Mesenchymal stem cell (in vitro differentiated cells and primary cell): ENCODE measurements at regions not wholly inside any gene's neighbourhood (a gene's known extent, or its start where the extent isn't known, plus 50 kb on each side); places are given as distances from the start of the nearest gene placed in this dataset.

Experiments
- DNase-seq: peaks from one replicate; pipeline ENCODE4 v3.0.0-alpha.2; 2013
- H2AFZ ChIP-seq: one replicate; pipeline ENCODE4 v1.6.1; 2013; ENCODE audit warnings: low read depth, mild to moderate bottlenecking, control low read depth, inconsistent platforms, low read length, moderate library complexity
- H2AK5ac ChIP-seq: 2 replicates; pipeline ENCODE4 v1.6.1; 2013; ENCODE audit warnings: low read length, moderate library complexity, mild to moderate bottlenecking, inconsistent platforms; ENCODE audit not compliant: severe bottlenecking
- H2BK120ac ChIP-seq: one replicate; pipeline ENCODE4 v1.6.1; 2013; ENCODE audit warnings: low read depth, mild to moderate bottlenecking, inconsistent platforms, low read length, moderate library complexity
- H2BK12ac ChIP-seq, 2 experiments: one replicate each; pipeline ENCODE4 v1.6.1; 2013; ENCODE audit warnings: inconsistent platforms in 2 of 2, low read length in 2 of 2, mild to moderate bottlenecking in 2 of 2, moderate library complexity in 2 of 2, control low read depth in 1 of 2
- H2BK15ac ChIP-seq: one replicate; pipeline ENCODE4 v1.6.1; 2013; ENCODE audit warnings: mild to moderate bottlenecking, low read depth, inconsistent platforms; ENCODE audit not compliant: poor library complexity, severe bottlenecking
- H2BK5ac ChIP-seq: 2 replicates; pipeline ENCODE4 v1.6.1; 2013; ENCODE audit warnings: low read depth, mild to moderate bottlenecking, low read length, control low read depth, inconsistent platforms; ENCODE audit not compliant: poor library complexity, severe bottlenecking
- H3K14ac ChIP-seq, 2 experiments: one replicate each; pipeline ENCODE4 v1.6.1; 2013; ENCODE audit warnings: inconsistent platforms in 2 of 2, low read length in 2 of 2, control low read depth in 1 of 2, mild to moderate bottlenecking in 1 of 2, moderate library complexity in 1 of 2
- H3K18ac ChIP-seq, 2 experiments: one replicate each; pipeline ENCODE4 v1.6.1; 2013; ENCODE audit warnings: inconsistent platforms in 2 of 2, low read length in 2 of 2, control low read depth in 1 of 2, low read depth in 1 of 2, mild to moderate bottlenecking in 1 of 2
- H3K23ac ChIP-seq, 2 experiments: one replicate each; pipeline ENCODE4 v1.6.1; 2013; ENCODE audit warnings: inconsistent platforms in 2 of 2, low read length in 2 of 2, mild to moderate bottlenecking in 2 of 2, moderate library complexity in 2 of 2, control low read depth in 1 of 2
- H3K27ac ChIP-seq: 2 replicates; pipeline ENCODE4 v1.5.1; 2013; ENCODE audit warnings: mild to moderate bottlenecking, moderate library complexity, low read length, control low read depth, inconsistent platforms; ENCODE audit not compliant: poor library complexity, severe bottlenecking
- H3K27me3 ChIP-seq, 2 experiments: 2 replicates each; pipeline versions ENCODE4 v1.6.1 to v1.7.0; 2013; ENCODE audit warnings: low read length in 2 of 2, mild to moderate bottlenecking in 2 of 2, moderate library complexity in 2 of 2, control low read depth in 1 of 2, inconsistent platforms in 1 of 2; ENCODE audit not compliant: control insufficient read depth in 1 of 2, insufficient read depth in 1 of 2
- H3K36me3 ChIP-seq, 2 experiments: 2 replicates each; pipeline versions ENCODE4 v1.6.1 to v1.7.0; 2013; ENCODE audit warnings: low read length in 2 of 2, control low read depth in 1 of 2, inconsistent platforms in 1 of 2, low read depth in 1 of 2, mild to moderate bottlenecking in 1 of 2; ENCODE audit not compliant: insufficient read depth in 2 of 2, control insufficient read depth in 1 of 2
- H3K4ac ChIP-seq, 2 experiments: one replicate each; pipeline ENCODE4 v1.6.1; 2013; ENCODE audit warnings: inconsistent platforms in 2 of 2, low read length in 2 of 2, mild to moderate bottlenecking in 2 of 2, moderate library complexity in 2 of 2, control low read depth in 1 of 2, low read depth in 1 of 2
- H3K4me1 ChIP-seq: 2 replicates; pipeline ENCODE4 v1.6.1; 2013; ENCODE audit warnings: low read depth, low read length, control low read depth; ENCODE audit not compliant: control insufficient read depth, insufficient read depth
- H3K4me2 ChIP-seq: 2 replicates; pipeline ENCODE4 v1.6.1; 2013; ENCODE audit warnings: low read length, mild to moderate bottlenecking, inconsistent platforms; ENCODE audit not compliant: poor library complexity, severe bottlenecking
- H3K4me3 ChIP-seq, 2 experiments: 2 replicates each; pipeline versions ENCODE4 v1.5.1 to v1.7.0; 2013; ENCODE audit warnings: low read length in 2 of 2, mild to moderate bottlenecking in 2 of 2, control low read depth in 1 of 2, low read depth in 1 of 2; ENCODE audit not compliant: insufficient read depth in 1 of 2
- H3K79me1 ChIP-seq: replicated peaks from 2 replicates; pipeline ENCODE4 v1.6.1; 2013; ENCODE audit warnings: mild to moderate bottlenecking, control low read depth, low read length, inconsistent platforms; ENCODE audit not compliant: poor library complexity, severe bottlenecking
- H3K9ac ChIP-seq: 2 replicates; pipeline ENCODE4 v1.7.0; 2013; ENCODE audit warnings: mild to moderate bottlenecking, low read length, moderate library complexity
- H3K9me3 ChIP-seq: 2 replicates; pipeline ENCODE4 v1.7.0; 2013; ENCODE audit warnings: mild to moderate bottlenecking, low read length; ENCODE audit not compliant: control insufficient read depth
- H4K8ac ChIP-seq: one replicate; pipeline ENCODE4 v1.6.1; 2013; ENCODE audit warnings: inconsistent platforms, mild to moderate bottlenecking, low read length, moderate library complexity
- H4K91ac ChIP-seq: one replicate; pipeline ENCODE4 v1.6.1; 2013; ENCODE audit warnings: mild to moderate bottlenecking, low read length, inconsistent platforms
- WGBS: methylation state at CpG from one replicate; pipeline ENCODE4 v1.1.7; 2013; ENCODE audit warnings: mixed read lengths; 5-methylcytosine and 5-hydroxymethylcytosine counted together

GRCh38 chr19:27681972-27682371 is 1531.0 kb downstream of the UQCRFS1 start:
- Histone ChIP-seq H3K4me3 (no peak overlapping the region), H3K27ac (no peak overlapping the region), H3K79me1 (no peaks in the 10 kb centered on the region), H2BK12ac (no peak overlapping the region), H3K4me1 (no peaks in the 10 kb centered on the region), H2BK120ac (no peak overlapping the region), H3K4me2 (no peak overlapping the region), H4K8ac (no peak overlapping the region), H2BK15ac (no peak overlapping the region), H2AFZ (no peak overlapping the region), H4K91ac (no peak overlapping the region), H3K23ac (no peak overlapping the region), H2BK5ac (no peak overlapping the region), H2AK5ac (no peak overlapping the region), H3K9me3 (peaks cover 46% of the 10 kb centered on the region), H3K4ac (no peak overlapping the region), H3K27me3 (no peaks in the 10 kb centered on the region), H3K9ac (no peak overlapping the region), H3K18ac (no peak overlapping the region), H3K36me3 (no peaks in the 10 kb centered on the region), H3K14ac (no peak overlapping the region)
- WGBS = no CpG with 5 or more reads among the region's 3 CpGs
- no peak for DNase-seq

DNA sequence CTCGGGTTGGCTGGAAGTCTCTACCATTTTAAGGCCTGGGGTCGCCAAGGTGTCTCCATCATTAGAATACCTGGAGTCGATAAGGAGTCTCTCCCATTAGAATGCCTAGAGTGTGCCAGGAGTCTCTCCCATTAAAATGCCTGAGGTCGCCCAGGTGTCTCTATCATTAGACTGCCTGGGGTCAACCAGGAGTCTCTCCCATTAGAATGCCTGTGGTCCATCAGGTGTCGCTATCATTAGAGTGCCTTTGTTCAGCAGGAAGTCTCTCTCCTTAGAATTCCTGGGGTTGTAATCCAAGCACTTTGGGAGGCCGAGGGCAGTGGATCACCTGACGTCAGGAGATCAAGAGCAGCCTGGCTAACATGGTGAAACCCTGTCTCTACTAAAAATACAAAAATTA is 1533.0 kb downstream of the UQCRFS1 start:
- Histone ChIP-seq H3K9ac (no peak overlapping the region), H3K4ac (no peak overlapping the region), H3K36me3 (no peaks in the 10 kb centered on the region), H3K23ac (no peak overlapping the region), H2AK5ac (no peak overlapping the region), H2BK15ac (no peak overlapping the region), H3K14ac (no peak overlapping the region), H3K9me3 (peaks cover 38% of the 10 kb centered on the region), H3K27me3 (no peaks in the 10 kb centered on the region), H4K91ac (no peak overlapping the region), H3K18ac (no peak overlapping the region), H4K8ac (no peak overlapping the region), H2BK12ac (no peak overlapping the region), H2BK120ac (no peak overlapping the region), H3K4me3 (no peak overlapping the region), H3K79me1 (no peaks in the 10 kb centered on the region), H2BK5ac (no peak overlapping the region), H3K4me2 (no peak overlapping the region), H2AFZ (no peak overlapping the region), H3K27ac (no peak overlapping the region), H3K4me1 (no peaks in the 10 kb centered on the region)
- 66% methylated on average over 7 of the region's 7 CpGs for WGBS
- no peak for DNase-seq

GRCh38 chr19:27679399-27679798 is 1533.6 kb downstream of the UQCRFS1 start:
- Histone ChIP-seq H3K27me3 (no peaks in the 10 kb centered on the region), H3K4me2 (no peak overlapping the region), H3K14ac (no peak overlapping the region), H4K8ac (no peak overlapping the region), H3K36me3 (no peaks in the 10 kb centered on the region), H2BK5ac (no peak overlapping the region), H2BK15ac (no peak overlapping the region), H3K9me3 (peaks cover 32% of the 10 kb centered on the region), H3K9ac (no peak overlapping the region), H2BK12ac (no peak overlapping the region), H3K18ac (no peak overlapping the region), H2AFZ (no peak overlapping the region), H3K79me1 (no peaks in the 10 kb centered on the region), H3K4me3 (no peak overlapping the region), H3K27ac (no peak overlapping the region), H3K4ac (no peak overlapping the region), H3K4me1 (no peaks in the 10 kb centered on the region), H4K91ac (no peak overlapping the region), H2AK5ac (no peak overlapping the region), H3K23ac (no peak overlapping the region), H2BK120ac (no peak overlapping the region)
- DNase-seq = no peak
- WGBS = 74% methylated on average over 8 of the region's 8 CpGs

GRCh38 chr19:27676877-27677276 is 1536.1 kb downstream of the UQCRFS1 start:
- H3K9me3 ChIP-seq = peaks cover 15% of the 10 kb centered on the region
- no peak overlapping the region for H4K8ac ChIP-seq
- H4K91ac ChIP-seq = no peak overlapping the region
- 61% methylated on average over 5 of the region's 6 CpGs for WGBS
- no peak for DNase-seq
- no peak overlapping the region for H3K4me3 ChIP-seq
- H3K27me3 ChIP-seq = no peaks in the 10 kb centered on the region
- no peak overlapping the region for H3K27ac ChIP-seq
- no peak overlapping the region for H2AK5ac ChIP-seq
- no peak overlapping the region for H3K14ac ChIP-seq
- no peaks in the 10 kb centered on the region for H3K36me3 ChIP-seq
- H3K9ac ChIP-seq = no peak overlapping the region
- no peaks in the 10 kb centered on the region for H3K79me1 ChIP-seq
- no peak overlapping the region for H2BK12ac ChIP-seq
- no peaks in the 10 kb centered on the region for H3K4me1 ChIP-seq
- H2BK5ac ChIP-seq = no peak overlapping the region
- H3K4ac ChIP-seq = no peak overlapping the region
- H3K4me2 ChIP-seq = no peak overlapping the region
- no peak overlapping the region for H2BK15ac ChIP-seq
- no peak overlapping the region for H2BK120ac ChIP-seq
- no peak overlapping the region for H3K18ac ChIP-seq
- H2AFZ ChIP-seq = no peak overlapping the region
- H3K23ac ChIP-seq = no peak overlapping the region
